Endothelial cell of umbilical vein (primary cell): ENCODE measurements at regions not wholly inside any gene's neighbourhood (a gene's known extent, or its start where the extent isn't known, plus 50 kb on each side); places are given as distances from the start of the nearest gene placed in this dataset.

ENCODE experiments used
- BruUV-seq: library from RNA; stranded (reverse); fragments of 400-500 nt; replicated peaks from 2 replicates; lab custom pipeline; 2021; lab: Mats Ljungman, UMichigan
- CTCF ChIA-PET: fragments of 300-600, 350-600 bp; sonication (Branson Sonifier 250); formaldehyde crosslinking; loops from one replicate; lab custom pipeline; 2021; ENCODE audit warnings: antibody characterized with exemption, inconsistent platforms; lab: Charles Lee
- POLR2A ChIA-PET: fragments of 300-600, 350-600 bp; sonication (Branson Sonifier 250); formaldehyde crosslinking; loops from one replicate; lab custom pipeline; 2021; ENCODE audit warnings: antibody characterized with exemption, inconsistent platforms; lab: Charles Lee
- DNase-seq: peaks from one replicate; pipeline ENCODE4 v3.0.0-alpha.2; 2011; ENCODE audit warnings: low read depth, low spot score
- FAIRE-seq: peaks from 2 replicates; lab custom pipeline; 2011; peaks lifted over from hg19 to GRCh38; lab: Jason Lieb, UNC
- H2AFZ ChIP-seq: 2 replicates; pipeline ENCODE4 v1.6.0; 2012; ENCODE audit warnings: low read depth, low read length, control low read depth, inconsistent platforms
- H3K27ac ChIP-seq: 2 replicates; pipeline ENCODE4 v1.5.1; 2011; ENCODE audit warnings: low read depth, mild to moderate bottlenecking, control low read depth, low read length, moderate library complexity; ENCODE audit not compliant: insufficient read depth
- H3K27me3 ChIP-seq, 2 experiments: 2 replicates each; pipeline versions ENCODE4 v1.6.0 to v1.6.1; 2011; ENCODE audit warnings: low read length in 2 of 2, mixed read lengths in 1 of 2; ENCODE audit not compliant: control insufficient read depth in 2 of 2, insufficient read depth in 2 of 2
- H3K36me3 ChIP-seq, 2 experiments: 2 replicates in 1 of 2; 3 replicates in 1 of 2; pipeline ENCODE4 v1.5.1; 2011; ENCODE audit warnings: low read length in 2 of 2, mild to moderate bottlenecking in 1 of 2, moderate library complexity in 1 of 2; ENCODE audit not compliant: control insufficient read depth in 2 of 2, insufficient read depth in 2 of 2; ENCODE audit errors: extremely low read depth in 1 of 2
- H3K4me1 ChIP-seq: 3 replicates; pipeline ENCODE4 v1.5.1; 2011; ENCODE audit warnings: mild to moderate bottlenecking, low read length; ENCODE audit not compliant: control insufficient read depth, insufficient read depth; ENCODE audit errors: extremely low read depth
- H3K4me2 ChIP-seq: 2 replicates; pipeline ENCODE4 v1.6.1; 2011; ENCODE audit warnings: low read length, control low read depth, mixed read lengths; ENCODE audit not compliant: insufficient read depth
- H3K4me3 ChIP-seq, 3 experiments: fragments of 200-600 bp in 1 of 3; sonication (generic), shearing (Covaris generic) in 1 of 3; replicated peaks in 1 of 3; 2 replicates each; pipeline ENCODE4 v1.5.1; 2011 to 2016; ENCODE audit warnings: control low read depth in 3 of 3, low read length in 3 of 3, mild to moderate bottlenecking in 2 of 3, inconsistent platforms in 1 of 3, low read depth in 1 of 3, moderate library complexity in 1 of 3; ENCODE audit not compliant: insufficient read depth in 1 of 3
- H3K79me2 ChIP-seq: 2 replicates; pipeline ENCODE4 v1.6.0; 2012; ENCODE audit warnings: low read length, inconsistent platforms; ENCODE audit not compliant: control insufficient read depth, insufficient read depth
- H3K9ac ChIP-seq: replicated peaks from 2 replicates; pipeline ENCODE3; 2011; ENCODE audit warnings: low read length, control low read depth; ENCODE audit not compliant: insufficient read depth; ENCODE audit errors: extremely low read depth
- H3K9me1 ChIP-seq: replicated peaks from 3 replicates; pipeline ENCODE4 v1.6.0; 2011; ENCODE audit warnings: mild to moderate bottlenecking, low read length; ENCODE audit not compliant: control insufficient read depth, insufficient read depth; ENCODE audit errors: extremely low read depth
- H3K9me3 ChIP-seq: replicated peaks from 2 replicates; pipeline ENCODE4 v1.5.1; 2012; ENCODE audit warnings: low read length, inconsistent platforms; ENCODE audit not compliant: control insufficient read depth, insufficient read depth
- H4K20me1 ChIP-seq: replicated peaks from 2 replicates; pipeline ENCODE3; 2011; ENCODE audit warnings: mild to moderate bottlenecking, low read length; ENCODE audit not compliant: control insufficient read depth, insufficient read depth; ENCODE audit errors: extremely low read depth
- EZH2 ChIP-seq: IDR thresholded peaks from 2 replicates; pipeline ENCODE4 v1.6.1; 2012; ENCODE audit warnings: borderline replicate concordance, low read depth, mild to moderate bottlenecking, moderate library complexity, low read length, inconsistent platforms; ENCODE audit not compliant: severe bottlenecking
- FOS ChIP-seq: IDR thresholded peaks from 2 replicates; pipeline ENCODE4 v1.6.1; 2011; ENCODE audit warnings: mild to moderate bottlenecking, low read length, moderate library complexity, borderline replicate concordance; ENCODE audit not compliant: insufficient read depth
- GATA2 ChIP-seq: IDR thresholded peaks from 2 replicates; pipeline ENCODE4 v1.7.0; 2011; ENCODE audit warnings: low read depth, mild to moderate bottlenecking, moderate library complexity, mixed read lengths, low read length; ENCODE audit not compliant: insufficient read length, insufficient read depth
- JUN ChIP-seq: IDR thresholded peaks from 2 replicates; pipeline ENCODE4 v1.6.1; 2011; ENCODE audit warnings: borderline replicate concordance, low read depth; ENCODE audit not compliant: insufficient read length, insufficient read depth
- MYC ChIP-seq: IDR thresholded peaks from one replicate; pipeline ENCODE4 v1.6.1; 2011; ENCODE audit warnings: mild to moderate bottlenecking, low read depth, low read length
- POLR2A ChIP-seq: IDR thresholded peaks from 2 replicates; pipeline ENCODE4 v1.6.1; 2012; ENCODE audit warnings: low read depth, mild to moderate bottlenecking, control low read depth, low read length
- POLR2AphosphoS5 ChIP-seq: IDR thresholded peaks from 2 replicates; pipeline ENCODE4 v1.6.1; 2012; ENCODE audit warnings: low read depth, mild to moderate bottlenecking, control low read depth, low read length, moderate library complexity; ENCODE audit not compliant: insufficient read depth
- dilution Hi-C: fragments of 300-500 bp; cut with MboI; formaldehyde crosslinking; loops from one replicate; pipeline ENCODE4 v1.15.0; 2019; ENCODE audit warnings: low sequenced_read_pairs; ENCODE audit not compliant: extremely low pct_ligation_motif_present
- intact Hi-C: fragments of 100-400 bp; cut with micrococcal nuclease; formaldehyde crosslinking; loops from one replicate; pipeline ENCODE4 v1.10.0; 2022
- TF ChIP-seq, protein P1 (sequence below), 2 donors: IDR thresholded peaks; 1 replicate in 1 of 2; 2 replicates in 1 of 2; pipeline ENCODE4 v1.5.1; 2011; ENCODE audit warnings: low read length in 2 of 2, mild to moderate bottlenecking in 2 of 2, moderate library complexity in 2 of 2, control low read depth in 1 of 2, inconsistent platforms in 1 of 2, low read depth in 1 of 2; ENCODE audit not compliant: insufficient read depth in 1 of 2; ENCODE audit errors: extremely low read depth in 1 of 2
- TF ChIP-seq, protein P2 (sequence below): IDR thresholded peaks from 2 replicates; pipeline ENCODE4 v1.6.1; 2011; ENCODE audit not compliant: insufficient read depth, insufficient read length

DNA sequence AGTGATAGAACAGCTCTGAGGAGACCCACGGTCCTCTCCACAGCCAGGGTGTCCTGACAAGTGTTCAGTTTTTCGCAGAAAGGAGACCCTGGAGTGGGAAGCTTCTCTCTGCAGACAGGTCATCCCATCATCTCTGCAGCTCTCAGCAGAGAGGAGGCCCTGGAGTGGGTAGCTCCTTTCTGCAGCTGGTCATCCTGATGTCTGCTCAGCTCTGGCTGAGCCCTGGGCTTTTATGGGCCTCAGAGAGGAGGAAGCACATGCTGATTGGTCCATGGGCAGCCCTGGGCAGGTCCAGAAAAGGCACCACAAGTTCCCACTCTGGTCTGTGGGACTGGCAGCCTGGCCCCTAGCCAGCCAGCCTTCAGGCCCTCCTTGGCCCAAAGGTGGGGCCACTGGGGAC lies 72.3 kb upstream of the ST3GAL5 start:
- Histone ChIP-seq H3K79me2 (no peaks in the 10 kb centered on the region), H4K20me1 (no peaks in the 10 kb centered on the region), H3K4me3 (no peak overlapping the region), H2AFZ (no peak overlapping the region), H3K9ac (no peak overlapping the region), H3K9me1 (no peaks in the 10 kb centered on the region), H3K9me3 (no peaks in the 10 kb centered on the region), H3K4me2 (no peak overlapping the region), H3K36me3 (no peaks in the 10 kb centered on the region), H3K27ac (no peak overlapping the region), H3K27me3 (peaks cover 0 to 2% of the 10 kb centered on the region in 2 experiments), H3K4me1 (no peaks in the 10 kb centered on the region)
- FAIRE-seq (no peak), DNase-seq (no peak)
- intact Hi-C loops = no loop called here
- POLR2A ChIA-PET = no interaction called here
- no TSS peak for BruUV-seq
- CTCF ChIA-PET = interaction anchor here (1.1 to 1.9 kb wide), 3 partner anchors 12 to 323 kb away, joined by 3 to 6 read pairs (median 3); no protein-coding TSS in a partner anchor
- dilution Hi-C loops = no loop called here
- TF ChIP-seq, protein P1, sequence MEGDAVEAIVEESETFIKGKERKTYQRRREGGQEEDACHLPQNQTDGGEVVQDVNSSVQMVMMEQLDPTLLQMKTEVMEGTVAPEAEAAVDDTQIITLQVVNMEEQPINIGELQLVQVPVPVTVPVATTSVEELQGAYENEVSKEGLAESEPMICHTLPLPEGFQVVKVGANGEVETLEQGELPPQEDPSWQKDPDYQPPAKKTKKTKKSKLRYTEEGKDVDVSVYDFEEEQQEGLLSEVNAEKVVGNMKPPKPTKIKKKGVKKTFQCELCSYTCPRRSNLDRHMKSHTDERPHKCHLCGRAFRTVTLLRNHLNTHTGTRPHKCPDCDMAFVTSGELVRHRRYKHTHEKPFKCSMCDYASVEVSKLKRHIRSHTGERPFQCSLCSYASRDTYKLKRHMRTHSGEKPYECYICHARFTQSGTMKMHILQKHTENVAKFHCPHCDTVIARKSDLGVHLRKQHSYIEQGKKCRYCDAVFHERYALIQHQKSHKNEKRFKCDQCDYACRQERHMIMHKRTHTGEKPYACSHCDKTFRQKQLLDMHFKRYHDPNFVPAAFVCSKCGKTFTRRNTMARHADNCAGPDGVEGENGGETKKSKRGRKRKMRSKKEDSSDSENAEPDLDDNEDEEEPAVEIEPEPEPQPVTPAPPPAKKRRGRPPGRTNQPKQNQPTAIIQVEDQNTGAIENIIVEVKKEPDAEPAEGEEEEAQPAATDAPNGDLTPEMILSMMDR (IDR thresholded peaks at IDR 0.05; ENCODE audit: extremely low read depth in 1 of 2, insufficient read depth in 1 of 2, low read depth in 1 of 2, low read length in 2 of 2) = no peak
- TF ChIP-seq EZH2 (no peak), POLR2A (no peak), GATA2 (no peak), MYC (no peak), POLR2AphosphoS5 (no peak), FOS (no peak), JUN (no peak)
- TF ChIP-seq, protein P2, sequence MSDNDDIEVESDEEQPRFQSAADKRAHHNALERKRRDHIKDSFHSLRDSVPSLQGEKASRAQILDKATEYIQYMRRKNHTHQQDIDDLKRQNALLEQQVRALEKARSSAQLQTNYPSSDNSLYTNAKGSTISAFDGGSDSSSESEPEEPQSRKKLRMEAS = no peak
